SK-N-SH (cell line): ENCODE measurements at regions not wholly inside any gene's neighbourhood (a gene's known extent, or its start where the extent isn't known, plus 50 kb on each side); places are given as distances from the start of the nearest gene placed in this dataset.

Experiments
- CTCF ChIA-PET: fragments of 300-600, 350-600 bp; formaldehyde crosslinking; extraction: SDS; loops from one replicate; lab custom pipeline; 2021; lab: Yijun Ruan, JAX
- POLR2A ChIA-PET: fragments of 350-600 bp; sonication (Branson Sonifier 250); formaldehyde crosslinking; extraction: SDS; loops from one replicate; lab custom pipeline; 2020; ENCODE audit warnings: antibody characterized with exemption, inconsistent platforms; lab: Yijun Ruan, JAX
- DNase-seq: peaks from one replicate; pipeline ENCODE4 v3.0.0; 2012
- H2AFZ ChIP-seq: fragments of 200-600 bp; sonication (generic); 2 replicates; pipeline ENCODE4 v1.8.1; 2016; ENCODE audit warnings: antibody characterized with exemption, mild to moderate bottlenecking, low read depth
- H3F3A ChIP-seq: fragments of 200-600 bp; sonication (generic); replicated peaks from 2 replicates; pipeline ENCODE3; 2016; ENCODE audit warnings: antibody characterized with exemption, mild to moderate bottlenecking; ENCODE audit not compliant: insufficient read depth
- H3K27ac ChIP-seq, 2 experiments: fragments of 200-500 bp in 1 of 2; fragments of 200-600 bp in 1 of 2; sonication (Bioruptor generic) in 1 of 2; sonication (generic), shearing (Covaris generic) in 1 of 2; 2 replicates each; pipeline versions ENCODE4 v1.5.1 to v1.6.1; 2014 to 2016; ENCODE audit warnings: low read depth in 2 of 2, inconsistent platforms in 1 of 2, low read length in 1 of 2, mild to moderate bottlenecking in 1 of 2, mixed read lengths in 1 of 2
- H3K27me3 ChIP-seq: fragments of 200-600 bp; sonication (generic), shearing (Covaris generic); 2 replicates; pipeline ENCODE4 v1.6.1; 2016; ENCODE audit warnings: mixed run types; ENCODE audit not compliant: insufficient read depth
- H3K36me3 ChIP-seq, 2 experiments: fragments of 200-500 bp in 1 of 2; fragments of 200-600 bp in 1 of 2; sonication (Bioruptor generic) in 1 of 2; sonication (generic) in 1 of 2; replicated peaks in 1 of 2; 2 replicates each; pipeline versions ENCODE3 to v1.5.1; 2014 to 2016; ENCODE audit warnings: low read length in 1 of 2, mild to moderate bottlenecking in 1 of 2; ENCODE audit not compliant: insufficient read depth in 2 of 2, control insufficient read depth in 1 of 2
- H3K4me1 ChIP-seq, 2 experiments: fragments of 200-500 bp in 1 of 2; fragments of 200-600 bp in 1 of 2; sonication (Bioruptor generic) in 1 of 2; sonication (generic), shearing (Covaris generic) in 1 of 2; 2 replicates each; pipeline versions ENCODE4 v1.5.1 to v1.6.1; 2014 to 2016; ENCODE audit warnings: low read depth in 1 of 2, low read length in 1 of 2, mixed run types in 1 of 2; ENCODE audit not compliant: insufficient read depth in 2 of 2, control insufficient read depth in 1 of 2
- H3K4me2 ChIP-seq: fragments of 200-600 bp; sonication (generic), shearing (Covaris generic); 2 replicates; pipeline ENCODE4 v1.6.1; 2017; ENCODE audit warnings: mixed run types
- H3K4me3 ChIP-seq, 2 experiments: fragments of 200-500 bp in 1 of 2; fragments of 200-600 bp in 1 of 2; sonication (Bioruptor generic) in 1 of 2; sonication (generic), shearing (Covaris generic) in 1 of 2; 2 replicates each; pipeline versions ENCODE4 v1.5.1 to v1.8.1; 2014 to 2016; ENCODE audit warnings: low read depth in 2 of 2, inconsistent platforms in 1 of 2, low read length in 1 of 2, mild to moderate bottlenecking in 1 of 2, mixed read lengths in 1 of 2, moderate library complexity in 1 of 2
- H3K79me2 ChIP-seq: fragments of 200-600 bp; sonication (generic); 2 replicates; pipeline ENCODE4 v1.8.1; 2017; ENCODE audit warnings: mild to moderate bottlenecking; ENCODE audit not compliant: insufficient read depth
- H3K9ac ChIP-seq: fragments of 200-600 bp; sonication (generic); 2 replicates; pipeline ENCODE4 v1.6.1; 2017; ENCODE audit warnings: mixed run types
- H3K9me2 ChIP-seq: fragments of 200-600 bp; sonication (generic); 2 replicates; pipeline ENCODE4 v1.6.1; 2017; ENCODE audit warnings: mixed run types
- H3K9me3 ChIP-seq: fragments of 200-600 bp; sonication (generic); 2 replicates; pipeline ENCODE4 v1.6.1; 2017; ENCODE audit warnings: mixed run types, mild to moderate bottlenecking, moderate library complexity
- H4K20me1 ChIP-seq: fragments of 200-600 bp; sonication (generic); 2 replicates; pipeline ENCODE4 v1.6.1; 2017; ENCODE audit warnings: mild to moderate bottlenecking, mixed run types; ENCODE audit not compliant: insufficient read depth
- CHD2 ChIP-seq: fragments of 150-350 bp; IDR thresholded peaks from 2 replicates; pipeline ENCODE4 v1.6.1; 2018; ENCODE audit warnings: low read length; ENCODE audit not compliant: partially characterized antibody
- ELF1 ChIP-seq: IDR thresholded peaks from 2 replicates; pipeline ENCODE4 v1.4.0; 2012
- EP300 ChIP-seq, 2 experiments: IDR thresholded peaks; 2 replicates each; pipeline versions ENCODE4 v1.4.0 to v1.6.1; 2012; ENCODE audit warnings: borderline replicate concordance in 1 of 2, low read depth in 1 of 2, low read length in 1 of 2
- EZH2phosphoT487 ChIP-seq: fragments of 200-600 bp; sonication (generic); IDR thresholded peaks from 2 replicates; pipeline ENCODE4 v1.6.1; 2017; ENCODE audit warnings: low read depth, mixed run types, mild to moderate bottlenecking, antibody characterized with exemption, moderate library complexity, borderline replicate concordance
- FOXJ3 ChIP-seq: sonication (generic); formaldehyde crosslinking; IDR thresholded peaks from 2 replicates; pipeline ENCODE4 v1.5.1; 2020; ENCODE audit warnings: mild to moderate bottlenecking, missing genetic modification reagents
- MEF2A ChIP-seq: IDR thresholded peaks from 2 replicates; pipeline ENCODE4 v1.4.0; 2012; ENCODE audit warnings: low read depth, borderline replicate concordance
- MXI1 ChIP-seq: IDR thresholded peaks from 2 replicates; pipeline ENCODE4 v1.6.1; 2012; ENCODE audit warnings: mild to moderate bottlenecking, low read depth, low read length, improper control_type of control experiment
- NFIC ChIP-seq: IDR thresholded peaks from 2 replicates; pipeline ENCODE4 v1.4.0; 2012; ENCODE audit warnings: borderline replicate concordance
- PBX3 ChIP-seq: IDR thresholded peaks from 2 replicates; pipeline ENCODE4; 2012
- POLR2AphosphoS5 ChIP-seq: IDR thresholded peaks from 2 replicates; pipeline ENCODE4 v1.6.1; 2012; ENCODE audit warnings: low read depth, low read length
- RCOR1 ChIP-seq: fragments of 150-350 bp; IDR thresholded peaks from 2 replicates; pipeline ENCODE4 v1.6.1; 2017; ENCODE audit warnings: antibody characterized with exemption, low read length
- SIN3A ChIP-seq: IDR thresholded peaks from 2 replicates; pipeline ENCODE4 v1.6.1; 2012; ENCODE audit warnings: low read depth, mild to moderate bottlenecking, low read length, moderate library complexity, borderline replicate concordance
- SMC3 ChIP-seq: IDR thresholded peaks from 2 replicates; pipeline ENCODE4 v1.6.1; 2012; ENCODE audit warnings: low read depth, low read length, improper control_type of control experiment
- TAF1 ChIP-seq: IDR thresholded peaks from 2 replicates; pipeline ENCODE4 v1.6.1; 2012; ENCODE audit warnings: low read depth, mild to moderate bottlenecking, low read length, moderate library complexity, borderline replicate concordance
- TCF12 ChIP-seq: IDR thresholded peaks from 2 replicates; pipeline ENCODE4 v1.4.0; 2012
- YY1 ChIP-seq: IDR thresholded peaks from 2 replicates; pipeline ENCODE4 v1.4.0; 2012; ENCODE audit warnings: low read depth, mild to moderate bottlenecking
- WGBS: methylation state at CpG from one replicate; pipeline ENCODE4 v1.1.6; 2017; ENCODE audit warnings: low lambda C conversion rate; 5-methylcytosine and 5-hydroxymethylcytosine counted together
- TF ChIP-seq, protein P1 (sequence below): IDR thresholded peaks from 2 replicates; pipeline ENCODE4 v1.6.1; 2012; ENCODE audit warnings: mild to moderate bottlenecking, low read depth, low read length, moderate library complexity
- TF ChIP-seq, protein P2 (sequence below): fragments of 150-350 bp; IDR thresholded peaks from 2 replicates; pipeline ENCODE4 v1.6.1; 2016; ENCODE audit warnings: mild to moderate bottlenecking, low read depth, low read length

DNA sequence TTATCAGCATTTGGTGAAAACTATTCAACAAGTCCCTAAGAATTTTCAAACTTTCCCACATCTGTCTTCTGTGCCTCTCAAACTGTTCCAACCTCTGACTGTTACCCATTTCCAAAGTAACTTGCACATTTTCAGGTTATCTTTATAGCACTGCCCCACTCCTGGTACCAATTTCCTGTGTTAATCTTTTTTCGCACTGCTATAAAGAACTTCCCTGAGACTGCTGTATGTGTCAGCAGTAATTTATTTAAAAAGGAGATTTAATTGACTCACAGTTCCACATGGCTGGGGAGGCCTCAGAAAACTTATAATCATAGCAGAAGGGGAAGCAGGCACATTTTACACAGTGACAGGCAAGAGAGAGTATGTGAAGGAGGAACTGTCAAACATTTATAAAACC lies 310.9 kb upstream of the SLITRK3 start:
- Histone ChIP-seq H3K9me3 (no peaks in the 10 kb centered on the region), H3K9me2 (no peaks in the 10 kb centered on the region), H4K20me1 (no peaks in the 10 kb centered on the region), H3K27me3 (no peaks in the 10 kb centered on the region), H3F3A (no peaks in the 10 kb centered on the region), H3K36me3 (no peaks in the 10 kb centered on the region), H3K9ac (no peak overlapping the region), H3K27ac (no peak overlapping the region), H3K79me2 (no peaks in the 10 kb centered on the region), H2AFZ (no peak overlapping the region), H3K4me3 (no peak overlapping the region), H3K4me2 (no peak overlapping the region), H3K4me1 (no peaks in the 10 kb centered on the region)
- 67% methylated on average over 1 of the region's 1 CpG for WGBS
- POLR2A ChIA-PET = no interaction called here
- no peak for DNase-seq
- TF ChIP-seq CHD2 (no peak), POLR2AphosphoS5 (no peak), ELF1 (no peak), YY1 (no peak), NFIC (no peak), EZH2phosphoT487 (no peak), SMC3 (no peak)
- TF ChIP-seq, protein P1, sequence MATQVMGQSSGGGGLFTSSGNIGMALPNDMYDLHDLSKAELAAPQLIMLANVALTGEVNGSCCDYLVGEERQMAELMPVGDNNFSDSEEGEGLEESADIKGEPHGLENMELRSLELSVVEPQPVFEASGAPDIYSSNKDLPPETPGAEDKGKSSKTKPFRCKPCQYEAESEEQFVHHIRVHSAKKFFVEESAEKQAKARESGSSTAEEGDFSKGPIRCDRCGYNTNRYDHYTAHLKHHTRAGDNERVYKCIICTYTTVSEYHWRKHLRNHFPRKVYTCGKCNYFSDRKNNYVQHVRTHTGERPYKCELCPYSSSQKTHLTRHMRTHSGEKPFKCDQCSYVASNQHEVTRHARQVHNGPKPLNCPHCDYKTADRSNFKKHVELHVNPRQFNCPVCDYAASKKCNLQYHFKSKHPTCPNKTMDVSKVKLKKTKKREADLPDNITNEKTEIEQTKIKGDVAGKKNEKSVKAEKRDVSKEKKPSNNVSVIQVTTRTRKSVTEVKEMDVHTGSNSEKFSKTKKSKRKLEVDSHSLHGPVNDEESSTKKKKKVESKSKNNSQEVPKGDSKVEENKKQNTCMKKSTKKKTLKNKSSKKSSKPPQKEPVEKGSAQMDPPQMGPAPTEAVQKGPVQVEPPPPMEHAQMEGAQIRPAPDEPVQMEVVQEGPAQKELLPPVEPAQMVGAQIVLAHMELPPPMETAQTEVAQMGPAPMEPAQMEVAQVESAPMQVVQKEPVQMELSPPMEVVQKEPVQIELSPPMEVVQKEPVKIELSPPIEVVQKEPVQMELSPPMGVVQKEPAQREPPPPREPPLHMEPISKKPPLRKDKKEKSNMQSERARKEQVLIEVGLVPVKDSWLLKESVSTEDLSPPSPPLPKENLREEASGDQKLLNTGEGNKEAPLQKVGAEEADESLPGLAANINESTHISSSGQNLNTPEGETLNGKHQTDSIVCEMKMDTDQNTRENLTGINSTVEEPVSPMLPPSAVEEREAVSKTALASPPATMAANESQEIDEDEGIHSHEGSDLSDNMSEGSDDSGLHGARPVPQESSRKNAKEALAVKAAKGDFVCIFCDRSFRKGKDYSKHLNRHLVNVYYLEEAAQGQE = no peak
- TF ChIP-seq, protein P2, sequence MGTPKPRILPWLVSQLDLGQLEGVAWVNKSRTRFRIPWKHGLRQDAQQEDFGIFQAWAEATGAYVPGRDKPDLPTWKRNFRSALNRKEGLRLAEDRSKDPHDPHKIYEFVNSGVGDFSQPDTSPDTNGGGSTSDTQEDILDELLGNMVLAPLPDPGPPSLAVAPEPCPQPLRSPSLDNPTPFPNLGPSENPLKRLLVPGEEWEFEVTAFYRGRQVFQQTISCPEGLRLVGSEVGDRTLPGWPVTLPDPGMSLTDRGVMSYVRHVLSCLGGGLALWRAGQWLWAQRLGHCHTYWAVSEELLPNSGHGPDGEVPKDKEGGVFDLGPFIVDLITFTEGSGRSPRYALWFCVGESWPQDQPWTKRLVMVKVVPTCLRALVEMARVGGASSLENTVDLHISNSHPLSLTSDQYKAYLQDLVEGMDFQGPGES = no peak
- CTCF ChIA-PET = no interaction called here

DNA sequence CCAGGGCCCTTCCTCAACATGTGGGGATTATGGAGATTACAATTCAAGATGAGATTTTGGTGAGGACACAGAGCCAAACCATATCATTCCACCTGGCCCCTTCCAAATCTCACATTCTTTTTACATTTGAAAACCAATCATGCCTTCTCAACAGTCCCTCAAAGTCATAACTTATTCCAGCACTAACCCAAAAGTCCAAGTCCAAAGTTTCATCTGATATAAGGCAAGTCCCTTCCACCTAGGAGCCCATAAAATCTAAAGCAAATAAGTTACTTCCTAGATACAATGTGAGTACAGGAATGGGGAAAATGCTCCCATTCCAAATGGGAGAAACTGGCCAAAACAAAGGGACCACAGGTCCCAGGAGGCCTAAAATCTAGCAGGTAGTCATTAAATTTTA lies 309.5 kb upstream of the SLITRK3 start:
- H3K9me3 ChIP-seq = no peaks in the 10 kb centered on the region
- no peaks in the 10 kb centered on the region for H3K9me2 ChIP-seq
- no peak overlapping the region for H2AFZ ChIP-seq
- H3K4me3 ChIP-seq = no peak overlapping the region
- no peak overlapping the region for H3K4me2 ChIP-seq
- H3K27me3 ChIP-seq = no peaks in the 10 kb centered on the region; the same call in 1 of the 2 replicates
- POLR2A ChIA-PET = no interaction called here
- no peak overlapping the region for H3K27ac ChIP-seq
- CTCF ChIA-PET = no interaction called here
- no peak overlapping the region for H3K9ac ChIP-seq
- no peaks in the 10 kb centered on the region for H3F3A ChIP-seq
- H3K79me2 ChIP-seq = no peaks in the 10 kb centered on the region
- no peaks in the 10 kb centered on the region for H4K20me1 ChIP-seq
- DNase-seq = no peak
- H3K36me3 ChIP-seq = no peaks in the 10 kb centered on the region
- H3K4me1 ChIP-seq = no peaks in the 10 kb centered on the region
- no peak for TF ChIP-seq TAF1
- no peak for TF ChIP-seq MEF2A
- TF ChIP-seq FOXJ3 (CRISPR knock-in tag) = no peak
- TF ChIP-seq, protein P1 = no peak
- no peak for TF ChIP-seq PBX3
- TF ChIP-seq SIN3A = no peak
- no peak for TF ChIP-seq TCF12
- TF ChIP-seq MXI1 = no peak
- no peak for TF ChIP-seq POLR2AphosphoS5
- TF ChIP-seq EZH2phosphoT487 = no peak
- TF ChIP-seq RCOR1 = no peak
- TF ChIP-seq EP300 (IDR thresholded peaks at IDR 0.05; ENCODE audit: borderline replicate concordance in 1 of 2, low read depth in 1 of 2, low read length in 1 of 2) = no peak
- TF ChIP-seq, protein P2 = no peak
